Body of pancreas (tissue), 4 donors: ENCODE measurements at regions not wholly inside any gene's neighbourhood (a gene's known extent, or its start where the extent isn't known, plus 50 kb on each side); places are given as distances from the start of the nearest gene placed in this dataset.

Source experiments
- CTCF ChIP-seq, 7 experiments: fragments of 450-650 bp in 4 of 7; fragments of 200-600 bp in 3 of 7; sonication (generic) in 3 of 7; IDR thresholded peaks; one replicate each; pipeline ENCODE4 v1.5.1; 2016 to 2019; ENCODE audit warnings: antibody characterized with exemption in 7 of 7
- POLR2A ChIP-seq, 3 donors: fragments of 450-650 bp; IDR thresholded peaks; one replicate each; pipeline ENCODE4 v1.6.1; 2016; ENCODE audit warnings: antibody characterized with exemption in 3 of 3, mild to moderate bottlenecking in 2 of 3

GRCh38 chr14:100386121-100386520, 63.0 kb downstream of the SLC25A47 start:
- TF ChIP-seq CTCF (IDR thresholded peaks at IDR 0.05) (no peak), POLR2A (IDR thresholded peaks at IDR 0.05) (no peak)
